H1 (cell line): ENCODE measurements at regions not wholly inside any gene's neighbourhood (a gene's known extent, or its start where the extent isn't known, plus 50 kb on each side); places are given as distances from the start of the nearest gene placed in this dataset.

Experiments
- CTCF ChIA-PET: fragments of 300-600 bp; sonication (Branson Sonifier 250); formaldehyde crosslinking; loops from one replicate; lab custom pipeline; 2021; ENCODE audit not compliant: partially characterized antibody; lab: Charles Lee
- POLR2A ChIA-PET: fragments of 300-600 bp; sonication (Branson Sonifier 250); formaldehyde crosslinking; loops from one replicate; lab custom pipeline; 2021; ENCODE audit warnings: inconsistent platforms; ENCODE audit not compliant: partially characterized antibody; lab: Charles Lee
- DNase-seq, 2 experiments: peaks; one replicate each; pipeline versions ENCODE4 v3.0.0 to v3.0.0-alpha.2; 2010 to 2022; ENCODE audit warnings: low spot score in 2 of 2, low read depth in 1 of 2, mixed read lengths in 1 of 2
- FAIRE-seq: peaks from 2 replicates; lab custom pipeline; 2011; peaks lifted over from hg19 to GRCh38; lab: Jason Lieb, UNC
- H2AFZ ChIP-seq: 2 replicates; pipeline ENCODE4 v1.8.1; 2012; ENCODE audit warnings: low read length, inconsistent platforms
- H2AK5ac ChIP-seq: 2 replicates; pipeline ENCODE4 v1.6.1; 2013; ENCODE audit warnings: low read depth, low read length
- H2BK120ac ChIP-seq: replicated peaks from 2 replicates; pipeline ENCODE3; 2013; ENCODE audit warnings: low read depth, low read length, inconsistent platforms
- H2BK12ac ChIP-seq: 2 replicates; pipeline ENCODE4 v1.6.1; 2013; ENCODE audit warnings: low read depth, low read length
- H2BK15ac ChIP-seq: 2 replicates; pipeline ENCODE4 v1.6.1; 2013; ENCODE audit warnings: low read length
- H2BK20ac ChIP-seq: 2 replicates; pipeline ENCODE4 v1.6.1; 2013; ENCODE audit warnings: low read length
- H2BK5ac ChIP-seq: 2 replicates; pipeline ENCODE4 v1.6.1; 2013; ENCODE audit warnings: low read depth, low read length
- H3K14ac ChIP-seq: 2 replicates; pipeline ENCODE4 v1.6.1; 2013; ENCODE audit warnings: inconsistent platforms; ENCODE audit not compliant: insufficient read length
- H3K18ac ChIP-seq: 2 replicates; pipeline ENCODE4 v1.6.1; 2013; ENCODE audit warnings: low read length; ENCODE audit errors: extremely low read depth
- H3K23ac ChIP-seq: 2 replicates; pipeline ENCODE4 v1.6.1; 2013; ENCODE audit warnings: inconsistent platforms; ENCODE audit not compliant: insufficient read length
- H3K23me2 ChIP-seq: 2 replicates; pipeline ENCODE4 v1.6.1; 2013; ENCODE audit warnings: low read depth, low read length
- H3K27ac ChIP-seq: 2 replicates; pipeline ENCODE4 v1.6.1; 2011; ENCODE audit warnings: low read depth, low read length, inconsistent platforms
- H3K27me3 ChIP-seq, 4 experiments: replicated peaks in 1 of 4; 1 replicate in 1 of 4; 2 replicates in 3 of 4; pipeline versions ENCODE4 v1.6.1 to v1.8.1; 2011 to 2013; ENCODE audit warnings: low read length in 3 of 4, mild to moderate bottlenecking in 3 of 4, inconsistent platforms in 2 of 4, mixed read lengths in 2 of 4, moderate library complexity in 1 of 4; ENCODE audit not compliant: control insufficient read depth in 3 of 4, insufficient read depth in 3 of 4; ENCODE audit errors: extremely low read depth in 1 of 4
- H3K36me3 ChIP-seq, 4 experiments: 2 replicates each; pipeline versions ENCODE4 v1.6.1 to v1.8.1; 2011 to 2013; ENCODE audit warnings: mild to moderate bottlenecking in 4 of 4, low read length in 3 of 4, moderate library complexity in 2 of 4, control low read depth in 1 of 4, inconsistent platforms in 1 of 4; ENCODE audit not compliant: insufficient read depth in 4 of 4, control insufficient read depth in 2 of 4
- H3K4ac ChIP-seq: replicated peaks from 2 replicates; pipeline ENCODE3; 2013; ENCODE audit warnings: low read length, low read depth, mixed read lengths, inconsistent platforms; ENCODE audit not compliant: insufficient read length
- H3K4me1 ChIP-seq, 4 experiments: replicated peaks in 1 of 4; 1 replicate in 1 of 4; 2 replicates in 3 of 4; pipeline versions ENCODE4 v1.6.1 to v1.8.1; 2011 to 2013; ENCODE audit warnings: low read length in 3 of 4, inconsistent platforms in 2 of 4, mixed read lengths in 1 of 4; ENCODE audit not compliant: insufficient read depth in 4 of 4, control insufficient read depth in 3 of 4
- H3K4me2 ChIP-seq, 2 experiments: 2 replicates each; pipeline versions ENCODE4 v1.6.1 to v1.8.1; 2011 to 2013; ENCODE audit warnings: low read depth in 2 of 2, low read length in 2 of 2, control low read depth in 1 of 2, inconsistent platforms in 1 of 2, mild to moderate bottlenecking in 1 of 2; ENCODE audit not compliant: insufficient read depth in 1 of 2
- H3K4me3 ChIP-seq, 4 experiments: fragments of 200-600, 300-600 bp in 1 of 4; sonication (generic), shearing (Covaris generic), sonication (Bioruptor Twin) in 1 of 4; 2 replicates each; pipeline versions ENCODE4 v1.5.1 to v1.8.1; 2011 to 2016; ENCODE audit warnings: low read length in 4 of 4, low read depth in 3 of 4, control low read depth in 2 of 4, inconsistent platforms in 2 of 4, mild to moderate bottlenecking in 2 of 4, mixed read lengths in 1 of 4, moderate library complexity in 1 of 4; ENCODE audit not compliant: insufficient read depth in 2 of 4; ENCODE audit errors: extremely low read depth in 1 of 4
- H3K56ac ChIP-seq: replicated peaks from 2 replicates; pipeline ENCODE3; 2013; ENCODE audit warnings: low read depth, mild to moderate bottlenecking, mixed read lengths, low read length, inconsistent platforms; ENCODE audit not compliant: insufficient read length
- H3K79me1 ChIP-seq: 2 replicates; pipeline ENCODE4 v1.6.1; 2013; ENCODE audit warnings: low read depth, low read length, control low read depth
- H3K79me2 ChIP-seq, 2 experiments: 2 replicates each; pipeline versions ENCODE4 v1.6.1 to v1.8.1; 2012 to 2013; ENCODE audit warnings: low read length in 2 of 2, mild to moderate bottlenecking in 2 of 2, inconsistent platforms in 1 of 2; ENCODE audit not compliant: insufficient read depth in 2 of 2, control insufficient read depth in 1 of 2
- H3K9ac ChIP-seq, 4 experiments: replicated peaks in 1 of 4; 1 replicate in 1 of 4; 2 replicates in 3 of 4; pipeline versions ENCODE4 v1.6.1 to v1.8.1; 2011 to 2013; ENCODE audit warnings: low read depth in 3 of 4, low read length in 3 of 4, control low read depth in 2 of 4, mild to moderate bottlenecking in 2 of 4, moderate library complexity in 2 of 4, inconsistent platforms in 1 of 4; ENCODE audit errors: extremely low read depth in 1 of 4
- H3K9me3 ChIP-seq, 2 experiments: 2 replicates each; pipeline versions ENCODE4 v1.6.1 to v1.8.1; 2012 to 2013; ENCODE audit warnings: mild to moderate bottlenecking in 2 of 2, moderate library complexity in 2 of 2, control low read depth in 1 of 2, inconsistent platforms in 1 of 2, low read depth in 1 of 2, low read length in 1 of 2, mixed read lengths in 1 of 2; ENCODE audit not compliant: insufficient read depth in 2 of 2
- H4K20me1 ChIP-seq, 2 experiments: replicated peaks in 1 of 2; 2 replicates each; pipeline versions ENCODE3 to v1.8.1; 2011 to 2013; ENCODE audit warnings: inconsistent platforms in 2 of 2, low read length in 2 of 2, mild to moderate bottlenecking in 1 of 2; ENCODE audit not compliant: insufficient read depth in 2 of 2, control insufficient read depth in 1 of 2
- H4K5ac ChIP-seq: 2 replicates; pipeline ENCODE4 v1.6.1; 2013; ENCODE audit warnings: low read length, low read depth, mixed read lengths, inconsistent platforms; ENCODE audit not compliant: insufficient read length
- H4K8ac ChIP-seq: 2 replicates; pipeline ENCODE4 v1.8.0; 2013; ENCODE audit warnings: mild to moderate bottlenecking, moderate library complexity, low read length, inconsistent platforms; ENCODE audit not compliant: insufficient read depth; ENCODE audit errors: extremely low read depth
- H4K91ac ChIP-seq: replicated peaks from 2 replicates; pipeline ENCODE3; 2013; ENCODE audit warnings: low read length, mixed read lengths, inconsistent platforms; ENCODE audit not compliant: insufficient read length
- BRCA1 ChIP-seq: IDR thresholded peaks from 2 replicates; pipeline ENCODE4 v1.6.1; 2012; ENCODE audit warnings: low read depth, low read length, improper control_type of control experiment
- E2F6 ChIP-seq: IDR thresholded peaks from 2 replicates; pipeline ENCODE4 v1.6.1; 2012; ENCODE audit warnings: inconsistent platforms
- KDM5A ChIP-seq: fragments of 200-600 bp; IDR thresholded peaks from 2 replicates; pipeline ENCODE4 v1.7.1; 2012; ENCODE audit warnings: mild to moderate bottlenecking, low read length, inconsistent platforms, mixed read lengths
- ZNF274 ChIP-seq: IDR thresholded peaks from 2 replicates; pipeline ENCODE4 v1.7.0; 2012; ENCODE audit warnings: low read length, borderline replicate concordance; ENCODE audit errors: extremely low read depth
- WGBS, 2 experiments: shearing (Covaris generic) in 1 of 2; methylation state at CpG; one replicate each; pipeline versions ENCODE4 v1.1.6 to v1.1.7; 2013 to 2015; ENCODE audit warnings: low lambda C conversion rate in 2 of 2, mixed read lengths in 2 of 2, inconsistent platforms in 1 of 2, low coverage in 1 of 2, missing lambda C conversion rate in 1 of 2; ENCODE audit not compliant: insufficient replicate concordance in 2 of 2, insufficient coverage in 1 of 2, insufficient read length in 1 of 2; ENCODE audit errors: extremely low coverage in 1 of 2, missing lambda C conversion rate in 1 of 2; 5-methylcytosine and 5-hydroxymethylcytosine counted together
- TF ChIP-seq, protein P1 (sequence below): IDR thresholded peaks from 2 replicates; pipeline ENCODE4 v1.6.1; 2011; ENCODE audit warnings: low read length, improper control_type of control experiment

- no peak for TF ChIP-seq BRCA1
These were observed 72.8 kb upstream of the ZNF608 start (continued) for GRCh38 chr5:124819201-124819600.

DNA sequence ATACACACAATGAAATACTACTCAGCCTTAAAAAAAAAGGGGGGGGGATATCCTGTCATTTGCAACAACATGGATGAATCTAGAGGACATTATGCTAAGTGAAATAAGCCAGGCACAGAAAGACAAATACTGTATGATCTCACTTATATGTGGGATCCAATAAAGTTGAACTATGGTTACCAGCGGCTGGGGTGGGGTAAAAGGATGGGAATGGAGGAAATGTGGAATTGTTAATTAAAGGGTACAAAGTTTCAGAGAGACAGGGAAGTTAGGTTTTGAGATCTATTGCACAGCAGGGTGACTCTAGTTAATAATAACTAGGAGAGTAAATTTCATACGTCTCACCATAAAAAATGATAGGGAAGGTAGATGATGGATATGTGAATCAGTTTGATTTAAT, 76.2 kb upstream of the ZNF608 start:
- H2BK12ac ChIP-seq, result no peak overlapping the region
- no peak overlapping the region for H3K56ac ChIP-seq
- no peaks in the 10 kb centered on the region for H3K9me3 ChIP-seq
- H2BK20ac ChIP-seq, result no peak overlapping the region
- ChIA-PET POLR2A (no interaction called here), CTCF (no interaction called here)
- H3K4me1 ChIP-seq, result no peaks in the 10 kb centered on the region
- no peak overlapping the region for H3K9ac ChIP-seq
- H2BK5ac ChIP-seq, result no peak overlapping the region
- H3K27me3 ChIP-seq, result no peaks in the 10 kb centered on the region
- H3K79me1 ChIP-seq, result no peaks in the 10 kb centered on the region
- TF ChIP-seq, protein P1, sequence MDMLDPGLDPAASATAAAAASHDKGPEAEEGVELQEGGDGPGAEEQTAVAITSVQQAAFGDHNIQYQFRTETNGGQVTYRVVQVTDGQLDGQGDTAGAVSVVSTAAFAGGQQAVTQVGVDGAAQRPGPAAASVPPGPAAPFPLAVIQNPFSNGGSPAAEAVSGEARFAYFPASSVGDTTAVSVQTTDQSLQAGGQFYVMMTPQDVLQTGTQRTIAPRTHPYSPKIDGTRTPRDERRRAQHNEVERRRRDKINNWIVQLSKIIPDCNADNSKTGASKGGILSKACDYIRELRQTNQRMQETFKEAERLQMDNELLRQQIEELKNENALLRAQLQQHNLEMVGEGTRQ, result no peak
- TF ChIP-seq E2F6 (no peak), ZNF274 (no peak), KDM5A (no peak)
- H4K8ac ChIP-seq, result no peak overlapping the region
- no peaks in the 10 kb centered on the region for H3K36me3 ChIP-seq
- H4K20me1 ChIP-seq, result no peaks in the 10 kb centered on the region
- no peak overlapping the region for H3K27ac ChIP-seq
- H2AFZ ChIP-seq, result no peak overlapping the region
- no peak overlapping the region for H3K18ac ChIP-seq
- WGBS, 2 experiments, result 85% methylated on average over 2 of the region's 2 CpGs; no CpG with 5 or more reads in 1 of the 2 experiments
- FAIRE-seq (no peak), DNase-seq (no peak)
- H3K4ac ChIP-seq, result no peak overlapping the region
- H3K4me2 ChIP-seq, result no peak overlapping the region
- no peak overlapping the region for H2BK15ac ChIP-seq
- H2BK120ac ChIP-seq, result no peak overlapping the region
- no peak overlapping the region for H3K14ac ChIP-seq
- no peaks in the 10 kb centered on the region for H3K79me2 ChIP-seq
- no peak overlapping the region for H4K91ac ChIP-seq
- no peaks in the 10 kb centered on the region for H3K23me2 ChIP-seq
- H3K23ac ChIP-seq, result no peak overlapping the region
- H2AK5ac ChIP-seq, result no peak overlapping the region
- no peak overlapping the region for H4K5ac ChIP-seq
- no peak overlapping the region for H3K4me3 ChIP-seq
